ENCODE measurements at regions not wholly inside any gene's neighbourhood (a gene's known extent, or its start where the extent isn't known, plus 50 kb on each side); places are given as distances from the start of the nearest gene placed in this dataset.

GRCh38 chr3:134743006-134743405, 52.1 kb upstream of the EPHB1 start:
- FAIRE-seq (no peak), ATAC-seq (no peak), DNase-seq (ENCODE audit: low spot score) (no peak)
- no peaks in the 10 kb centered on the region for H3K79me2 ChIP-seq (ENCODE audit: insufficient read depth, low read length)
- H3K9ac ChIP-seq (ENCODE audit: insufficient read depth, low read depth, low read length) = no peak overlapping the region
- no peak overlapping the region for H2AFZ ChIP-seq (ENCODE audit: low read length)
- no peaks in the 10 kb centered on the region for H3K4me1 ChIP-seq (ENCODE audit: insufficient read depth, low read length)
- CTCF ChIA-PET (ENCODE audit: low intra/inter-chr PET ratio, low total read pairs) = no interaction called here
- TF ChIP-seq ZNF121 (CRISPR knock-in tag; IDR thresholded peaks at IDR 0.05) = no peak
- TF ChIP-seq RBAK (CRISPR knock-in tag; IDR thresholded peaks at IDR 0.05) = no peak
- no peak for TF ChIP-seq SRSF4 (IDR thresholded peaks at IDR 0.05; ENCODE audit: low read depth, low read length, poor library complexity, severe bottlenecking)
- no peak for TF ChIP-seq ZNF556 (CRISPR knock-in tag; IDR thresholded peaks at IDR 0.05; ENCODE audit: borderline replicate concordance)
- TF ChIP-seq ELF3 (CRISPR knock-in tag; IDR thresholded peaks at IDR 0.05) = no peak
- no peak for TF ChIP-seq AKAP8 (CRISPR knock-in tag; IDR thresholded peaks at IDR 0.05)
- TF ChIP-seq ZNF260 (CRISPR knock-in tag; IDR thresholded peaks at IDR 0.05; ENCODE audit: borderline replicate concordance, low read depth) = no peak
- TF ChIP-seq TMF1 (CRISPR knock-in tag; IDR thresholded peaks at IDR 0.05; ENCODE audit: low read depth) = no peak
- no peak for TF ChIP-seq HMGXB4 (CRISPR knock-in tag; IDR thresholded peaks at IDR 0.05; ENCODE audit: borderline replicate concordance in 1 of 2, low read depth in 1 of 2)
- TF ChIP-seq RXRA (CRISPR knock-in tag; IDR thresholded peaks at IDR 0.05) = no peak
- TF ChIP-seq SIX1 (CRISPR knock-in tag; IDR thresholded peaks at IDR 0.05; ENCODE audit: borderline replicate concordance) = no peak
- POLR2A ChIA-PET = no interaction called here
- H4K20me1 ChIP-seq (ENCODE audit: insufficient read depth, low read length) = no peaks in the 10 kb centered on the region
- no peak overlapping the region for H3K4me2 ChIP-seq (ENCODE audit: low read depth, low read length)
- H3K36me3 ChIP-seq (replicated peaks in 1 of 2; ENCODE audit: control insufficient read depth in 1 of 2, insufficient read depth in 2 of 2, low read length in 2 of 2) = no peaks in the 10 kb centered on the region
- H3K9me3 ChIP-seq (ENCODE audit: low read length) = no peaks in the 10 kb centered on the region
- 0% methylated on average over 1 of the region's 1 CpG for WGBS (ENCODE audit: low lambda C conversion rate)
- no peaks in the 10 kb centered on the region; a peak in 1 of 5 replicates for H3K27me3 ChIP-seq (ENCODE audit: control insufficient read depth in 1 of 2, insufficient read depth in 2 of 2, low read length in 2 of 2)
- no TSS peak for BruUV-seq (replicated peaks)
- in situ Hi-C loops (cut with HindIII; ENCODE audit: extremely low pct_ligation_motif_present, low pct_unique_long_range_greater_than_20kb) (no loop called here), intact Hi-C loops (cut with micrococcal nuclease; ENCODE audit: unreplicated experiment) (no loop called here)
- no peak overlapping the region for H3K4me3 ChIP-seq (replicated peaks in 1 of 3; ENCODE audit: insufficient read depth in 1 of 3, low read depth in 2 of 3, low read length in 3 of 3)
- no peak overlapping the region for H3K27ac ChIP-seq (ENCODE audit: extremely low read length, insufficient read depth, low read length)

Data from HepG2 (cell line).